GM12878 (cell line): ENCODE measurements at regions not wholly inside any gene's neighbourhood (a gene's known extent, or its start where the extent isn't known, plus 50 kb on each side); places are given as distances from the start of the nearest gene placed in this dataset.

Experiments
- ATAC-seq: fragments of 200-7000 bp; cut with Tn5 transposase; 3 replicates; pipeline ENCODE4 v1.9.1; 2020; ENCODE audit warnings: mild to moderate bottlenecking, moderate library complexity
- BruUV-seq: library from RNA; stranded (reverse); fragments of 400-500 nt; replicated peaks from 2 replicates; lab custom pipeline; 2021; lab: Mats Ljungman, UMichigan
- CTCF ChIA-PET: fragments of 300-600 bp; sonication (Branson Sonifier 250); formaldehyde crosslinking; extraction: SDS; loops from one replicate; lab custom pipeline; 2021; ENCODE audit warnings: inconsistent platforms; lab: Yijun Ruan, JAX
- POLR2A ChIA-PET: fragments of 350-600 bp; formaldehyde crosslinking; extraction: SDS; loops from one replicate; lab custom pipeline; 2021; ENCODE audit warnings: inconsistent platforms; lab: Charles Lee
- RAD21 ChIA-PET: fragments of 300-600 bp; sonication (Branson Sonifier 250); formaldehyde crosslinking; loops from one replicate; lab custom pipeline; 2023; ENCODE audit warnings: antibody characterized with exemption; ENCODE audit not compliant: unreplicated experiment; lab: Charles Lee
- SMC1A ChIA-PET: fragments of 300-600 bp; sonication (Branson Sonifier 250); formaldehyde crosslinking; loops from one replicate; lab custom pipeline; 2023; ENCODE audit not compliant: unreplicated experiment, uncharacterized antibody; lab: Charles Lee
- DNase-seq: peaks from one replicate; pipeline ENCODE4 v3.0.0-alpha.2; 2011; ENCODE audit warnings: low read depth, low spot score
- FAIRE-seq: peaks from 3 replicates; lab custom pipeline; 2011; peaks lifted over from hg19 to GRCh38; lab: Jason Lieb, UNC
- H2AFZ ChIP-seq: 2 replicates; pipeline ENCODE4 v1.6.0; 2011; ENCODE audit warnings: low read depth, low read length, control low read depth; ENCODE audit not compliant: control insufficient read depth
- H3K27ac ChIP-seq: 2 replicates; pipeline ENCODE4 v1.5.1; 2011; ENCODE audit warnings: control low read depth; ENCODE audit not compliant: control insufficient read depth, insufficient read depth
- H3K27me3 ChIP-seq, 2 experiments: replicated peaks in 1 of 2; 2 replicates each; pipeline versions ENCODE4 v1.6.0 to v1.6.1; 2011; ENCODE audit warnings: low read length in 1 of 2; ENCODE audit not compliant: control insufficient read depth in 2 of 2, insufficient read depth in 2 of 2
- H3K36me3 ChIP-seq, 2 experiments: 2 replicates each; pipeline ENCODE4 v1.5.1; 2011; ENCODE audit warnings: low read length in 1 of 2; ENCODE audit not compliant: control insufficient read depth in 2 of 2, insufficient read depth in 2 of 2
- H3K4me1 ChIP-seq: 2 replicates; pipeline ENCODE4 v1.6.1; 2011; ENCODE audit warnings: mild to moderate bottlenecking, low read length, moderate library complexity, mixed read lengths; ENCODE audit not compliant: control insufficient read depth, insufficient read depth
- H3K4me2 ChIP-seq: 2 replicates; pipeline ENCODE4 v1.6.0; 2011; ENCODE audit warnings: control low read depth; ENCODE audit not compliant: control insufficient read depth, insufficient read depth
- H3K4me3 ChIP-seq: fragments of 200-600 bp; sonication (generic); 2 replicates; pipeline ENCODE4 v1.5.1; 2016
- H3K79me2 ChIP-seq: 2 replicates; pipeline ENCODE4 v1.6.0; 2011; ENCODE audit warnings: low read length; ENCODE audit not compliant: control insufficient read depth, insufficient read depth
- H3K9ac ChIP-seq: 2 replicates; pipeline ENCODE4 v1.8.0; 2011; ENCODE audit warnings: low read length, control low read depth, mixed read lengths; ENCODE audit not compliant: control insufficient read depth, insufficient read depth
- H3K9me3 ChIP-seq: replicated peaks from 3 replicates; pipeline ENCODE4 v1.5.1; 2011; ENCODE audit warnings: mild to moderate bottlenecking, low read length; ENCODE audit not compliant: control insufficient read depth, insufficient read depth
- H4K20me1 ChIP-seq: 2 replicates; pipeline ENCODE4 v1.6.0; 2011; ENCODE audit not compliant: control insufficient read depth, insufficient read depth
- BRCA1 ChIP-seq: IDR thresholded peaks from 2 replicates; pipeline ENCODE4 v1.6.1; 2011; ENCODE audit warnings: low read depth, low read length, improper control_type of control experiment
- CHD4 ChIP-seq: fragments of 200-600 bp; sonication (generic); IDR thresholded peaks from 2 replicates; pipeline ENCODE4 v1.6.1; 2016; ENCODE audit warnings: mild to moderate bottlenecking
- CUX1 ChIP-seq: IDR thresholded peaks from 2 replicates; pipeline ENCODE4 v1.6.1; 2012; ENCODE audit warnings: improper control_type of control experiment, low read depth, low read length; ENCODE audit not compliant: insufficient replicate concordance
- EP300 ChIP-seq, 2 experiments: fragments of 150-350 bp in 1 of 2; IDR thresholded peaks; 2 replicates each; pipeline ENCODE4 v1.6.1; 2011 to 2012; ENCODE audit warnings: low read depth in 2 of 2, low read length in 2 of 2, borderline replicate concordance in 1 of 2, improper control_type of control experiment in 1 of 2, inconsistent platforms in 1 of 2; ENCODE audit not compliant: control insufficient read depth in 1 of 2
- FOXK2 ChIP-seq: fragments of 450-650 bp; IDR thresholded peaks from 2 replicates; pipeline ENCODE4 v1.6.1; 2017; ENCODE audit warnings: mild to moderate bottlenecking, moderate library complexity
- HDGF ChIP-seq: fragments of 450-650 bp; IDR thresholded peaks from 2 replicates; pipeline ENCODE4 v1.6.1; 2016; ENCODE audit warnings: antibody characterized with exemption
- IKZF1 ChIP-seq: fragments of 450-650 bp; conservative IDR thresholded peaks from 2 replicates; pipeline ENCODE4 v1.6.1; 2017; ENCODE audit warnings: antibody characterized with exemption, mild to moderate bottlenecking
- IRF3 ChIP-seq: fragments of 450-650 bp; IDR thresholded peaks from 2 replicates; pipeline ENCODE4 v1.6.1; 2014; ENCODE audit warnings: mild to moderate bottlenecking
- KAT2A ChIP-seq: conservative IDR thresholded peaks from 2 replicates; pipeline ENCODE4 v1.6.1; 2011; ENCODE audit warnings: low read depth, low read length; ENCODE audit not compliant: control insufficient read depth
- KLF5 ChIP-seq: fragments of 450-650 bp; IDR thresholded peaks from 2 replicates; pipeline ENCODE4 v1.6.1; 2014; ENCODE audit warnings: mild to moderate bottlenecking; ENCODE audit not compliant: partially characterized antibody
- MXI1 ChIP-seq: fragments of 150-350 bp; IDR thresholded peaks from 2 replicates; pipeline ENCODE4 v1.6.1; 2011; ENCODE audit warnings: low read depth, mild to moderate bottlenecking, inconsistent platforms, low read length, improper control_type of control experiment
- PAX8 ChIP-seq: fragments of 450-650 bp; IDR thresholded peaks from 2 replicates; pipeline ENCODE4 v1.6.1; 2017; ENCODE audit warnings: mild to moderate bottlenecking, moderate library complexity
- SMAD1 ChIP-seq: fragments of 450-650 bp; IDR thresholded peaks from 2 replicates; pipeline ENCODE4 v1.6.1; 2018; ENCODE audit warnings: mild to moderate bottlenecking, low read depth; ENCODE audit not compliant: partially characterized antibody
- SMARCA5 ChIP-seq: fragments of 450-650 bp; IDR thresholded peaks from 2 replicates; pipeline ENCODE4 v1.6.1; 2017; ENCODE audit warnings: mild to moderate bottlenecking
- SUPT20H ChIP-seq: IDR thresholded peaks from 2 replicates; pipeline ENCODE4 v1.6.1; 2011; ENCODE audit warnings: low read depth, mild to moderate bottlenecking, low read length, moderate library complexity, borderline replicate concordance; ENCODE audit not compliant: control insufficient read depth
- TARDBP ChIP-seq: IDR thresholded peaks from 2 replicates; pipeline ENCODE4 v1.6.1; 2016; ENCODE audit warnings: borderline replicate concordance
- YY1 ChIP-seq: IDR thresholded peaks from 2 replicates; pipeline ENCODE4 v1.6.1; 2011; ENCODE audit warnings: low read depth, mild to moderate bottlenecking, low read length
- ZBED1 ChIP-seq: IDR thresholded peaks from 2 replicates; pipeline ENCODE4 v1.6.1; 2016; ENCODE audit warnings: borderline replicate concordance
- ZSCAN29 ChIP-seq: fragments of 450-650 bp; IDR thresholded peaks from 2 replicates; pipeline ENCODE4 v1.6.1; 2017; ENCODE audit warnings: mild to moderate bottlenecking, moderate library complexity
- WGBS: methylation state at CpG from one replicate; pipeline ENCODE4 v1.1.6; 2016; ENCODE audit warnings: low lambda C conversion rate; ENCODE audit not compliant: insufficient replicate concordance, insufficient coverage; ENCODE audit errors: missing lambda C conversion rate; 5-methylcytosine and 5-hydroxymethylcytosine counted together
- in situ Hi-C: fragments of 300-500 bp; cut with MboI; formaldehyde crosslinking; loops from 9 replicates; pipeline ENCODE4 v1.14.3; 2018; ENCODE audit warnings: mixed read lengths
- intact Hi-C: fragments of 100-400 bp; cut with micrococcal nuclease; formaldehyde crosslinking; loops from one replicate; pipeline ENCODE4 v1.14.2; 2022; ENCODE audit not compliant: unreplicated experiment

- Histone ChIP-seq H3K79me2 (no peaks in the 10 kb centered on the region), H3K9me3 (no peaks in the 10 kb centered on the region), H3K36me3 (no peaks in the 10 kb centered on the region), H4K20me1 (no peaks in the 10 kb centered on the region), H3K9ac (no peak overlapping the region), H3K27me3 (no peaks in the 10 kb centered on the region), H3K4me3 (no peak overlapping the region), H3K27ac (no peak overlapping the region), H3K4me1 (no peaks in the 10 kb centered on the region), H2AFZ (no peak overlapping the region), H3K4me2 (no peak overlapping the region)
- DNase-seq = no peak
- TF ChIP-seq YY1 (no peak), CUX1 (no peak), FOXK2 (no peak), ZBED1 (no peak), PAX8 (no peak), ZSCAN29 (no peak), KAT2A (no peak), IKZF1 (no peak), KLF5 (no peak), HDGF (no peak), BRCA1 (no peak), MXI1 (no peak), IRF3 (no peak), CHD4 (no peak), SUPT20H (no peak), SMARCA5 (no peak), TARDBP (no peak), EP300 (IDR thresholded peaks at IDR 0.05; ENCODE audit: borderline replicate concordance in 1 of 2, control insufficient read depth in 1 of 2, low read depth in 2 of 2, low read length in 2 of 2) (no peak), SMAD1 (no peak)
- BruUV-seq = no TSS peak
- ChIA-PET SMC1A (no interaction called here), POLR2A (no interaction called here), CTCF (no interaction called here), RAD21 (no interaction called here)
- ATAC-seq = no peak
- no peak for FAIRE-seq
- 20% methylated on average over 1 of the region's 1 CpG for WGBS
- in situ Hi-C loops = no loop called here
- intact Hi-C loops = no loop called here
These were observed 119.7 kb upstream of the TARS1 start for GRCh38 chr5:33321026-33321425.
